HCT116 (cell line): ENCODE measurements at regions not wholly inside any gene's neighbourhood (a gene's known extent, or its start where the extent isn't known, plus 50 kb on each side); places are given as distances from the start of the nearest gene placed in this dataset.

Source experiments
- ATAC-seq: fragments of 200-7000 bp; cut with Tn5 transposase; 2 replicates; pipeline ENCODE4 v1.9.1; 2020; ENCODE audit warnings: mild to moderate bottlenecking, moderate library complexity
- BruUV-seq: library from RNA; stranded (reverse); fragments of 400-500 nt; replicated peaks from 2 replicates; lab custom pipeline; 2021; lab: Mats Ljungman, UMichigan
- CTCF ChIA-PET: fragments of 300-600 bp; sonication (Branson Sonifier 250); formaldehyde crosslinking; loops from one replicate; lab custom pipeline; 2021; ENCODE audit warnings: antibody characterized with exemption; lab: Charles Lee
- POLR2A ChIA-PET: fragments of 300-600, 350-600 bp; sonication (Branson Sonifier 250); formaldehyde crosslinking; loops from one replicate; lab custom pipeline; 2021; ENCODE audit warnings: antibody characterized with exemption; lab: Charles Lee
- RAD21 ChIA-PET, 2 experiments: fragments of 300-600 bp; sonication (Branson Sonifier 250); formaldehyde crosslinking; loops; one replicate each; lab custom pipeline; 2023; ENCODE audit warnings: low total read pairs in 2 of 2; ENCODE audit not compliant: uncharacterized antibody in 2 of 2, unreplicated experiment in 2 of 2, low non-redundant PET in 1 of 2; lab: Charles Lee
- DNase-seq: peaks from one replicate; pipeline ENCODE4 v3.0.0-alpha.2; 2010; ENCODE audit warnings: low read depth, low spot score
- H2AFZ ChIP-seq: fragments of 200-600 bp; shearing (Covaris generic), sonication (generic); 2 replicates; pipeline ENCODE4 v1.6.1; 2017; ENCODE audit warnings: low read depth, mixed run types, mixed read lengths, antibody characterized with exemption, low read length; ENCODE audit not compliant: poor library complexity, severe bottlenecking
- H3K27ac ChIP-seq: 2 replicates; pipeline ENCODE4 v1.5.1; 2012; ENCODE audit warnings: low read depth, low read length
- H3K27me3 ChIP-seq: fragments of 200-600 bp; sonication (generic); 2 replicates; pipeline ENCODE4 v1.6.1; 2016; ENCODE audit warnings: mixed run types, low read length, mixed read lengths; ENCODE audit not compliant: insufficient read depth
- H3K36me3 ChIP-seq, 2 experiments: fragments of 200-500 bp in 1 of 2; fragments of 200-600 bp in 1 of 2; sonication (Bioruptor generic) in 1 of 2; sonication (generic) in 1 of 2; 2 replicates each; pipeline versions ENCODE4 v1.5.1 to v1.6.1; 2014 to 2016; ENCODE audit warnings: low read length in 2 of 2, inconsistent platforms in 1 of 2, mixed read lengths in 1 of 2, mixed run types in 1 of 2; ENCODE audit not compliant: insufficient read depth in 2 of 2, control insufficient read depth in 1 of 2
- H3K4me1 ChIP-seq, 2 experiments: fragments of 200-600 bp in 1 of 2; sonication (generic) in 1 of 2; 2 replicates each; pipeline versions ENCODE4 v1.5.1 to v1.6.1; 2012 to 2017; ENCODE audit warnings: low read length in 2 of 2, inconsistent platforms in 1 of 2, mild to moderate bottlenecking in 1 of 2, mixed read lengths in 1 of 2, mixed run types in 1 of 2, moderate library complexity in 1 of 2; ENCODE audit not compliant: insufficient read depth in 2 of 2, control insufficient read depth in 1 of 2
- H3K4me2 ChIP-seq: fragments of 200-600 bp; sonication (generic); 2 replicates; pipeline ENCODE4 v1.6.1; 2017; ENCODE audit warnings: mixed run types, low read length, mixed read lengths
- H3K4me3 ChIP-seq, 2 experiments: fragments of 200-600 bp in 1 of 2; sonication (generic) in 1 of 2; replicated peaks in 1 of 2; 2 replicates each; pipeline ENCODE4 v1.5.1; 2011 to 2016; ENCODE audit warnings: low read length in 2 of 2, control low read depth in 1 of 2, low read depth in 1 of 2, mild to moderate bottlenecking in 1 of 2, mixed read lengths in 1 of 2, mixed run types in 1 of 2
- H3K79me2 ChIP-seq: fragments of 200-600 bp; sonication (generic); 2 replicates; pipeline ENCODE4 v1.6.1; 2017; ENCODE audit warnings: mild to moderate bottlenecking, mixed run types, low read length, moderate library complexity, mixed read lengths; ENCODE audit not compliant: insufficient read depth
- H3K9ac ChIP-seq: fragments of 200-600 bp; sonication (generic); 2 replicates; pipeline ENCODE4 v1.6.1; 2016; ENCODE audit warnings: low read length, mixed read lengths
- H3K9me2 ChIP-seq: fragments of 200-600 bp; sonication (generic), shearing (Covaris generic); 2 replicates; pipeline ENCODE4 v1.6.1; 2017; ENCODE audit warnings: mixed run types, mild to moderate bottlenecking, moderate library complexity; ENCODE audit not compliant: insufficient read depth
- H3K9me3 ChIP-seq, 2 experiments: fragments of 200-500 bp in 1 of 2; fragments of 200-600 bp in 1 of 2; sonication (Bioruptor generic) in 1 of 2; sonication (generic) in 1 of 2; 2 replicates each; pipeline ENCODE4 v1.6.1; 2014 to 2017; ENCODE audit warnings: low read length in 2 of 2, mixed read lengths in 2 of 2, inconsistent platforms in 1 of 2, low read depth in 1 of 2, mild to moderate bottlenecking in 1 of 2, mixed run types in 1 of 2, moderate library complexity in 1 of 2; ENCODE audit not compliant: control insufficient read depth in 1 of 2, insufficient read depth in 1 of 2
- H4K20me1 ChIP-seq: fragments of 200-600 bp; sonication (generic), shearing (Covaris generic); 2 replicates; pipeline ENCODE4 v1.6.1; 2017; ENCODE audit warnings: mixed run types, mild to moderate bottlenecking, moderate library complexity; ENCODE audit not compliant: insufficient read depth
- EZH2phosphoT487 ChIP-seq: fragments of 200-600 bp; IDR thresholded peaks from 2 replicates; pipeline ENCODE4 v1.6.1; 2018; ENCODE audit warnings: antibody characterized with exemption, borderline replicate concordance
- FOSL1 ChIP-seq: IDR thresholded peaks from 2 replicates; pipeline ENCODE4 v1.6.1; 2012; ENCODE audit warnings: low read depth
- JUND ChIP-seq: IDR thresholded peaks from 2 replicates; pipeline ENCODE4 v1.6.1; 2012
- RAD21 ChIP-seq: IDR thresholded peaks from 2 replicates; pipeline ENCODE4 v1.6.1; 2012; ENCODE audit warnings: low read depth, mild to moderate bottlenecking
- SIN3A ChIP-seq: IDR thresholded peaks from 2 replicates; pipeline ENCODE4 v1.6.1; 2012; ENCODE audit warnings: low read depth
- SP1 ChIP-seq: IDR thresholded peaks from 2 replicates; pipeline ENCODE4 v1.6.1; 2012; ENCODE audit warnings: low read depth
- TCF7L2 ChIP-seq: IDR thresholded peaks from 2 replicates; pipeline ENCODE4 v1.7.0; 2011; ENCODE audit warnings: borderline replicate concordance, inconsistent platforms; ENCODE audit not compliant: insufficient read depth, insufficient read length; ENCODE audit errors: extremely low read depth
- YY1 ChIP-seq: IDR thresholded peaks from 2 replicates; pipeline ENCODE4 v1.6.1; 2011; ENCODE audit warnings: low read length, low read depth, moderate library complexity, mild to moderate bottlenecking; ENCODE audit not compliant: insufficient replicate concordance; ENCODE audit errors: extremely low read depth
- intact Hi-C: fragments of 100-400 bp; cut with micrococcal nuclease; formaldehyde crosslinking; loops from 2 replicates; pipeline ENCODE4 v1.10.0; 2022
- TF ChIP-seq, protein P1 (sequence below): IDR thresholded peaks from 2 replicates; pipeline ENCODE4 v1.6.1; 2012; ENCODE audit warnings: low read depth
- TF ChIP-seq, protein P2 (sequence below): IDR thresholded peaks from 2 replicates; pipeline ENCODE4 v1.6.1; 2012
- TF ChIP-seq, protein P3 (sequence below): IDR thresholded peaks from 2 replicates; pipeline ENCODE4 v1.6.1; 2012

DNA sequence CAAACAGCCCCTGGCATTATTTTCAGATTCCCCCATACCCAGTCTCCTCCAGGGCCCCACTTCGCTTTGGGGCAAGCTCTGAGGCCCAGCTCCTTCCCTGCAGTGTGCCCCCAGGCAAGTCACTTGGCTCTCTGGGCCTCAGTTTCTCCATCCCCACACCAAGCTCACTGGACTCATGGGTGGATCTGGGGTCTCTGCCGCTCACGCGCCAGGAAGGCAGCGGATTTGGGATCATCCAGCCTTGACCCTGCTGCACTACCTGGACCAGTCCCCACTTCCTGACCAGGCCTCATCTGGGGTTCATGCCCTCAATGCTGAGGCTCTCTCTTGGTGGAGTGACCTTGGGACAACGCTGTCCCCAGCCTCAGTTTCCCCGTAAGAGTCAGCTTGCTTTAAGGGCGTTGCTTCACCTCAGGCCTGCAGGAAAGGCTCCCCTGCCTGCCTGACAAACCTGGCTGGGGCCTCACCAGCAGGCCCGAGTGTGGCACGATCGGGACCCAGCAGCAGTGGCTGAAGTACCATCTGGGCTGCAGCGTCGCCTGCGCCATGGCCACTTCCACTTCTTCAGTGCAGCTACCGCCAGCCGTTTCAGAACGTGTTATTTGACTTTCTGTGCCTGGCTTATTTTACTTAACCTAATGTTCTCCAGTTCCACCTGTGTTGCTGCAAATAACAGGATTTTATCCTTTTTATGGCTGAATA lies 519.6 kb upstream of the SEMA6A start (continued):
- TF ChIP-seq, protein P1, sequence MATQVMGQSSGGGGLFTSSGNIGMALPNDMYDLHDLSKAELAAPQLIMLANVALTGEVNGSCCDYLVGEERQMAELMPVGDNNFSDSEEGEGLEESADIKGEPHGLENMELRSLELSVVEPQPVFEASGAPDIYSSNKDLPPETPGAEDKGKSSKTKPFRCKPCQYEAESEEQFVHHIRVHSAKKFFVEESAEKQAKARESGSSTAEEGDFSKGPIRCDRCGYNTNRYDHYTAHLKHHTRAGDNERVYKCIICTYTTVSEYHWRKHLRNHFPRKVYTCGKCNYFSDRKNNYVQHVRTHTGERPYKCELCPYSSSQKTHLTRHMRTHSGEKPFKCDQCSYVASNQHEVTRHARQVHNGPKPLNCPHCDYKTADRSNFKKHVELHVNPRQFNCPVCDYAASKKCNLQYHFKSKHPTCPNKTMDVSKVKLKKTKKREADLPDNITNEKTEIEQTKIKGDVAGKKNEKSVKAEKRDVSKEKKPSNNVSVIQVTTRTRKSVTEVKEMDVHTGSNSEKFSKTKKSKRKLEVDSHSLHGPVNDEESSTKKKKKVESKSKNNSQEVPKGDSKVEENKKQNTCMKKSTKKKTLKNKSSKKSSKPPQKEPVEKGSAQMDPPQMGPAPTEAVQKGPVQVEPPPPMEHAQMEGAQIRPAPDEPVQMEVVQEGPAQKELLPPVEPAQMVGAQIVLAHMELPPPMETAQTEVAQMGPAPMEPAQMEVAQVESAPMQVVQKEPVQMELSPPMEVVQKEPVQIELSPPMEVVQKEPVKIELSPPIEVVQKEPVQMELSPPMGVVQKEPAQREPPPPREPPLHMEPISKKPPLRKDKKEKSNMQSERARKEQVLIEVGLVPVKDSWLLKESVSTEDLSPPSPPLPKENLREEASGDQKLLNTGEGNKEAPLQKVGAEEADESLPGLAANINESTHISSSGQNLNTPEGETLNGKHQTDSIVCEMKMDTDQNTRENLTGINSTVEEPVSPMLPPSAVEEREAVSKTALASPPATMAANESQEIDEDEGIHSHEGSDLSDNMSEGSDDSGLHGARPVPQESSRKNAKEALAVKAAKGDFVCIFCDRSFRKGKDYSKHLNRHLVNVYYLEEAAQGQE, result no peak
- no peak for TF ChIP-seq JUND
- TF ChIP-seq, all 23 proteins: peak for 0

DNA sequence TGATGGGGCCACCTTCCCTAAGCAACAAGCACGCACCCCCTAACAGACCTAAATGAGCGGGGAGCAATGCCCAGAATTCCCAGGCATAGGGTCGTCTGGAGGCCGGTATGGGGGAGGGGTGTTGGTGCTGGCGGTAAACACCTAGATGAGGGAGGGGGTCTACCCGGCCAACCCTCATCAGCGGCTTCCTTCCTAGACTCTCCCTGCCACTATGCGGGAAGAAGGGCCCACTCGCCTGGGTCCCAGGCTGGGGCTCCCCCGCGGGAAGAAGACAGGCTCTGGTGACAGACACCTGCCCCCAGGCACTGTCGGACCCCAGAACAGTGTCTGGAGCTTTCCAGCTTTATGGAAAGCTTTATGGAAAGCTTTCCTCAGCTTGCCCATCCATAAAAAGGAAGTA lies 519.0 kb upstream of the SEMA6A start:
- intact Hi-C loops, result no loop called here
- TF ChIP-seq FOSL1, result no peak
- Histone ChIP-seq H3K4me1 (no peaks in the 10 kb centered on the region), H2AFZ (no peak overlapping the region), H3K9ac (no peak overlapping the region), H3K4me3 (no peak overlapping the region), H4K20me1 (no peaks in the 10 kb centered on the region), H3K9me2 (no peaks in the 10 kb centered on the region), H3K4me2 (no peak overlapping the region), H3K27ac (no peak overlapping the region), H3K36me3 (no peaks in the 10 kb centered on the region), H3K9me3 (no peaks in the 10 kb centered on the region), H3K27me3 (no peaks in the 10 kb centered on the region), H3K79me2 (no peaks in the 10 kb centered on the region)
- no TSS peak for BruUV-seq
- ChIA-PET CTCF (no interaction called here), RAD21 (no interaction called here), POLR2A (no interaction called here)
- DNase-seq (no peak), ATAC-seq (no peak)

DNA sequence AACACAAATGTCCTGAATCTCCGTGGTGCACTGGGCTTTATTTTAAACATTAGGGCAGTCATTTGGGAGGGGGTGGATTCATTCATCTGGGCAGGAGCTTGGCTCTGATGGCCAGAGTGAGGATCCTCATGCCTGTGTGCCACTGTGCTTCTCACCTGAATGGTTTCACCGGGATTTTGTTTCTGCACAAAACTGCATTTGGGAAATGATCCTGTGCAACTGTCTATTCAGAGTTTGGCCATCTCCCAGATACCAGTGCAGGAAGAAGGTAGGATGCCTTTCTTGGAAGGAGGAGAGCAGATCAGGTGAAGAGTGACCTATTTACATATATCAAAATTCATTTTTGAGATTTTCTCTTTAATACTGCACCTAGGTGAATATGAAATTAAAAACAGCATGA lies 514.4 kb upstream of the SEMA6A start:
- Histone ChIP-seq H3K27me3 (no peaks in the 10 kb centered on the region), H3K4me1 (no peaks in the 10 kb centered on the region), H3K9me2 (no peaks in the 10 kb centered on the region), H2AFZ (no peak overlapping the region), H3K79me2 (no peaks in the 10 kb centered on the region), H3K27ac (no peak overlapping the region), H3K4me2 (no peak overlapping the region)
- ATAC-seq, result no peak
- ChIA-PET POLR2A (no interaction called here), RAD21 (no interaction called here)
- TF ChIP-seq YY1 (no peak), SIN3A (no peak), SP1 (no peak), FOSL1 (no peak), EZH2phosphoT487 (no peak), RAD21 (no peak), JUND (no peak), TCF7L2 (no peak)
- TF ChIP-seq, protein P2, sequence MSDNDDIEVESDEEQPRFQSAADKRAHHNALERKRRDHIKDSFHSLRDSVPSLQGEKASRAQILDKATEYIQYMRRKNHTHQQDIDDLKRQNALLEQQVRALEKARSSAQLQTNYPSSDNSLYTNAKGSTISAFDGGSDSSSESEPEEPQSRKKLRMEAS, result no peak
- TF ChIP-seq, protein P3, sequence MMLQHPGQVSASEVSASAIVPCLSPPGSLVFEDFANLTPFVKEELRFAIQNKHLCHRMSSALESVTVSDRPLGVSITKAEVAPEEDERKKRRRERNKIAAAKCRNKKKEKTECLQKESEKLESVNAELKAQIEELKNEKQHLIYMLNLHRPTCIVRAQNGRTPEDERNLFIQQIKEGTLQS, result no peak
- TF ChIP-seq, all 23 proteins: peak for 0
- Histone ChIP-seq H3K36me3 (no peaks in the 10 kb centered on the region), H4K20me1 (no peaks in the 10 kb centered on the region), H3K9ac (no peak overlapping the region), H3K9me3 (no peaks in the 10 kb centered on the region), H3K4me3 (no peak overlapping the region)
- intact Hi-C loops, result no loop called here
- no peak for DNase-seq
- BruUV-seq, result no TSS peak
- CTCF ChIA-PET, result no interaction called here
